ENCODE measurements at regions not wholly inside any gene's neighbourhood (a gene's known extent, or its start where the extent isn't known, plus 50 kb on each side); places are given as distances from the start of the nearest gene placed in this dataset.

GRCh38 chr3:135865553-135865952, 100.0 kb upstream of the PPP2R3A start:
- no peak for DNase-seq
- Histone ChIP-seq H3K9me3 (no peaks in the 10 kb centered on the region), H3K4me1 (no peaks in the 10 kb centered on the region), H3K36me3 (no peaks in the 10 kb centered on the region), H3K27me3 (no peaks in the 10 kb centered on the region), H3K4me3 (no peak overlapping the region), H3K27ac (no peak overlapping the region)
- in situ Hi-C loops (cut with MboI; ENCODE audit: low pct_ligation_motif_present in 1 of 4, low pct_unique_long_range_greater_than_20kb in 1 of 4, low sequenced_read_pairs in 3 of 4): no loop called here
- intact Hi-C loops (cut with DNase I; ENCODE audit: low total_unique reads): no loop called here
- WGBS, 2 donors (ENCODE audit: low coverage in 1 of 2): 66 to 80% methylated on average over 2 of the region's 2 CpGs
- no peak for TF ChIP-seq POLR2AphosphoS5 (IDR thresholded peaks at IDR 0.05)

DNA sequence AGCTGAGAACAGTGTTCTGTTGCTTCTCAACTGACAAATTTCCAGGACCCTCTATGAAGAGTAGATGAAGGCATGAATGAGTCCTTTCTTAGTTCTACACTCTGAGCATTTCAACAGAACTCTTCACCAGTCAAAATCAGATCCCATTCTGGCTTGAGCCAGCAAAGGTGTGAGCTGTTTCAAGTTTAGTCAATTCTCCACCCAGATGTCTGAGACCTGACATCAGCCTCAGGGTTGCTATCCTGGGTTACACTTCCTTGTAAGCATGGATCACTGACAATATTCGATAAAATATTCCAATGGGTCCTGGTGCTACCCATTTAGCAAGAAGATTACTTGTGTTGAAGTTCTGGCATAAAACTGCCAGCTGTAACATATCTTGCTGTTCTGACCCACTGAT, 97.6 kb upstream of the PPP2R3A start:
- intact Hi-C loops (cut with DNase I; ENCODE audit: low total_unique reads) (no loop called here), in situ Hi-C loops (cut with MboI; ENCODE audit: low pct_ligation_motif_present in 1 of 4, low pct_unique_long_range_greater_than_20kb in 1 of 4, low sequenced_read_pairs in 3 of 4) (no loop called here)
- no peaks in the 10 kb centered on the region for H3K36me3 ChIP-seq
- no peaks in the 10 kb centered on the region for H3K27me3 ChIP-seq
- H3K27ac ChIP-seq: no peak overlapping the region
- WGBS, 2 donors (ENCODE audit: low coverage in 1 of 2): 93% methylated on average over 1 of the region's 1 CpG; no CpG with 5 or more reads in 1 of the 2 donors
- H3K9me3 ChIP-seq: no peaks in the 10 kb centered on the region
- no peak overlapping the region for H3K4me3 ChIP-seq
- no peak for DNase-seq
- H3K4me1 ChIP-seq: no peaks in the 10 kb centered on the region
- TF ChIP-seq POLR2AphosphoS5 (IDR thresholded peaks at IDR 0.05) (no peak), EP300 (IDR thresholded peaks at IDR 0.05; ENCODE audit: low read depth) (no peak), CTCF (IDR thresholded peaks at IDR 0.05) (no peak), POLR2A (IDR thresholded peaks at IDR 0.05) (no peak)

- H3K27ac ChIP-seq: no peak overlapping the region
- no peaks in the 10 kb centered on the region for H3K4me1 ChIP-seq
- no peak overlapping the region for H3K4me3 ChIP-seq
- WGBS, 2 donors (ENCODE audit: low coverage in 1 of 2): 94% methylated on average over 3 of the region's 3 CpGs; no CpG with 5 or more reads in 1 of the 2 donors
- intact Hi-C loops (cut with DNase I; ENCODE audit: low total_unique reads) (no loop called here), in situ Hi-C loops (cut with MboI; ENCODE audit: low pct_ligation_motif_present in 1 of 4, low pct_unique_long_range_greater_than_20kb in 1 of 4, low sequenced_read_pairs in 3 of 4) (no loop called here)
- H3K27me3 ChIP-seq: no peaks in the 10 kb centered on the region
- no peak for DNase-seq
- TF ChIP-seq EP300 (IDR thresholded peaks at IDR 0.05; ENCODE audit: low read depth): no peak
- TF ChIP-seq CTCF (IDR thresholded peaks at IDR 0.05): no peak
- TF ChIP-seq POLR2A (IDR thresholded peaks at IDR 0.05): no peak
- TF ChIP-seq POLR2AphosphoS5 (IDR thresholded peaks at IDR 0.05): no peak
- peaks cover 2% of the 10 kb centered on the region in 2 donors for H3K9me3 ChIP-seq
- H3K36me3 ChIP-seq: no peaks in the 10 kb centered on the region
These were observed 96.7 kb upstream of the PPP2R3A start for GRCh38 chr3:135868801-135869200.

GRCh38 chr3:135869439-135870105, 96.0 kb upstream of the PPP2R3A start:
- WGBS, 2 donors (ENCODE audit: low coverage in 1 of 2): 70 to 80% methylated on average over 1 to 2 of the region's 2 CpGs
- TF ChIP-seq EP300 (IDR thresholded peaks at IDR 0.05; ENCODE audit: low read depth) (no peak), POLR2AphosphoS5 (IDR thresholded peaks at IDR 0.05) (no peak), POLR2A (IDR thresholded peaks at IDR 0.05) (no peak), CTCF (IDR thresholded peaks at IDR 0.05) (no peak)
- intact Hi-C loops (cut with DNase I; ENCODE audit: low total_unique reads): no loop called here
- H3K4me3 ChIP-seq: no peak overlapping the region
- peaks cover 8 to 9% of the 10 kb centered on the region in 2 donors for H3K9me3 ChIP-seq
- H3K27me3 ChIP-seq: no peaks in the 10 kb centered on the region
- in situ Hi-C loops (cut with MboI; ENCODE audit: low pct_ligation_motif_present in 1 of 4, low pct_unique_long_range_greater_than_20kb in 1 of 4, low sequenced_read_pairs in 3 of 4): no loop called here
- no peaks in the 10 kb centered on the region for H3K4me1 ChIP-seq
- H3K27ac ChIP-seq: no peak overlapping the region
- no peaks in the 10 kb centered on the region for H3K36me3 ChIP-seq
- no peak for DNase-seq

DNA sequence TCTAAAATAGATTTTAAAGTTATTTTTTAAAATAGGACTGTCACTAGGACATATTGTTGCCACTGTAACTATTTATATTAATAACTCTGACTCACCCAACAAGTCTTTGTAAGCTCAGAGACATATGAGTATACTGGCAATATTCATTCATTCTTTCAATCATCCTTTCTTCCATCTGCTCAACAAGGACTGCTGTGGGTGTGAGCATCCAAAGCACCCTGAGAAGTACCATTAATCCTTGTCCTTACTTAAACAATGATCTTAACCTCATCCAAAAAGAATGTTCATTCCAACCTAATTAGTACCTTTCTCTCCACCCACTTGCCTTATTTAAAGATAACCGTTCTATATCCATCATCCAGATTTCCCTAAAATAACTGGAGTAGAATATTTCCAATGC, 94.2 kb upstream of the PPP2R3A start:
- Histone ChIP-seq H3K27me3 (no peaks in the 10 kb centered on the region), H3K27ac (no peak overlapping the region), H3K4me1 (no peaks in the 10 kb centered on the region), H3K4me3 (no peak overlapping the region), H3K9me3 (peaks cover 8 to 10% of the 10 kb centered on the region in 2 donors), H3K36me3 (no peaks in the 10 kb centered on the region)
- in situ Hi-C loops (cut with MboI; ENCODE audit: low pct_ligation_motif_present in 1 of 4, low pct_unique_long_range_greater_than_20kb in 1 of 4, low sequenced_read_pairs in 3 of 4) (no loop called here), intact Hi-C loops (cut with DNase I; ENCODE audit: low total_unique reads) (no loop called here)
- WGBS, 2 donors (ENCODE audit: low coverage in 1 of 2): 73 to 93% methylated on average over 1 of the region's 1 CpG
- DNase-seq: no peak
- TF ChIP-seq CTCF (IDR thresholded peaks at IDR 0.05) (no peak), POLR2A (IDR thresholded peaks at IDR 0.05) (no peak), POLR2AphosphoS5 (IDR thresholded peaks at IDR 0.05) (no peak), EP300 (IDR thresholded peaks at IDR 0.05; ENCODE audit: low read depth) (no peak)
